Left ventricle myocardium inferior (tissue), 1 donor: ENCODE measurements at regions not wholly inside any gene's neighbourhood (a gene's known extent, or its start where the extent isn't known, plus 50 kb on each side); places are given as distances from the start of the nearest gene placed in this dataset.
"Not testable (repeated sequence)": the region's sequence is repeated elsewhere in the genome, so short reads cannot be mapped to it uniquely, and the experiment has no call there.

Experiments
- DNase-seq: peaks from one replicate; pipeline ENCODE4 v3.0.0-alpha.2; 2020
- H3K27ac ChIP-seq: fragments of 200-600 bp; replicated peaks from 2 replicates; pipeline ENCODE4 v1.8.0; 2021
- H3K27me3 ChIP-seq: fragments of 200-600 bp; 2 replicates; pipeline ENCODE4 v1.8.0; 2021; ENCODE audit warnings: low read depth
- H3K36me3 ChIP-seq: fragments of 200-600 bp; 2 replicates; pipeline ENCODE4 v1.8.0; 2021
- H3K4me1 ChIP-seq: fragments of 200-600 bp; 2 replicates; pipeline ENCODE4 v1.8.0; 2021
- H3K4me3 ChIP-seq: fragments of 200-600 bp; 2 replicates; pipeline ENCODE4 v1.8.0; 2021; ENCODE audit warnings: mild to moderate bottlenecking, moderate library complexity
- H3K9me3 ChIP-seq: fragments of 200-600 bp; replicated peaks from 2 replicates; pipeline ENCODE4 v1.8.0; 2021
- CTCF ChIP-seq: fragments of 200-600 bp; IDR thresholded peaks from 2 replicates; pipeline ENCODE4 v1.8.0; 2021; ENCODE audit warnings: antibody characterized with exemption, mild to moderate bottlenecking, borderline replicate concordance
- intact Hi-C: fragments of 100-400 bp; cut with micrococcal nuclease; formaldehyde crosslinking; loops from one replicate; pipeline ENCODE4 v1.11.0; 2022
- donor health status: DM: no; HTN: yes; CAD: no; lungs with severe emphysema.

GRCh38 chr3:8020047-8020841 is 481.4 kb upstream of the LMCD1 start:
- no peak overlapping the region for H3K4me3 ChIP-seq
- intact Hi-C loops, result no loop called here
- TF ChIP-seq CTCF, result no peak
- H3K27ac ChIP-seq, result no peak overlapping the region
- H3K4me1 ChIP-seq, result no peaks in the 10 kb centered on the region
- no peak for DNase-seq
- H3K36me3 ChIP-seq, result no peaks in the 10 kb centered on the region
- H3K9me3 ChIP-seq, result peaks cover 48% of the 10 kb centered on the region
- no peaks in the 10 kb centered on the region for H3K27me3 ChIP-seq

- Histone ChIP-seq H3K4me1 (no peaks in the 10 kb centered on the region), H3K4me3 (no peak overlapping the region), H3K9me3 (peaks cover 15% of the 10 kb centered on the region), H3K36me3 (no peaks in the 10 kb centered on the region), H3K27me3 (no peaks in the 10 kb centered on the region), H3K27ac (no peak overlapping the region)
- no peak for DNase-seq
- intact Hi-C loops, result no loop called here
- no peak for TF ChIP-seq CTCF
Observed at GRCh38 chr3:8027954-8028353, 473.7 kb upstream of the LMCD1 start.

- Histone ChIP-seq H3K4me3 (no peak overlapping the region), H3K27ac (no peak overlapping the region), H3K4me1 (peaks cover 16% of the 10 kb centered on the region), H3K27me3 (no peaks in the 10 kb centered on the region), H3K9me3 (peaks cover 7% of the 10 kb centered on the region), H3K36me3 (no peaks in the 10 kb centered on the region)
- TF ChIP-seq CTCF, result no peak
- intact Hi-C loops, result no loop called here
- DNase-seq, result no peak
Observed at GRCh38 chr3:8050283-8050682, 451.3 kb upstream of the LMCD1 start.

GRCh38 chr3:8052659-8053058 is 449.0 kb upstream of the LMCD1 start:
- no peaks in the 10 kb centered on the region for H3K9me3 ChIP-seq
- intact Hi-C loops, result no loop called here
- no peaks in the 10 kb centered on the region for H3K27me3 ChIP-seq
- no peaks in the 10 kb centered on the region for H3K36me3 ChIP-seq
- H3K4me1 ChIP-seq, result peaks cover 16% of the 10 kb centered on the region
- DNase-seq, result peak; percentile 24
- TF ChIP-seq CTCF, result no peak
- H3K4me3 ChIP-seq, result no peak overlapping the region
- no peak overlapping the region for H3K27ac ChIP-seq

- H3K36me3 ChIP-seq, H3K4me1 ChIP-seq, intact Hi-C loops, DNase-seq, H3K4me3 ChIP-seq, H3K27ac ChIP-seq, H3K27me3 ChIP-seq: not testable (repeated sequence)
- H3K9me3 ChIP-seq, result peaks cover 27% of the 10 kb centered on the region
Observed at GRCh38 chr3:8068135-8068534, 433.5 kb upstream of the LMCD1 start.

- DNase-seq, result no peak
- intact Hi-C loops, result no loop called here
- no peaks in the 10 kb centered on the region for H3K4me1 ChIP-seq
- H3K27ac ChIP-seq, result no peak overlapping the region
- H3K4me3 ChIP-seq, result no peak overlapping the region
- H3K9me3 ChIP-seq, result peaks cover 20% of the 10 kb centered on the region
- H3K27me3 ChIP-seq, result no peaks in the 10 kb centered on the region
- no peaks in the 10 kb centered on the region for H3K36me3 ChIP-seq
- no peak for TF ChIP-seq CTCF
Observed at GRCh38 chr3:8069471-8069870, 432.2 kb upstream of the LMCD1 start.
